HTR-8/SVneo (cell line): ENCODE measurements at regions not wholly inside any gene's neighbourhood (a gene's known extent, or its start where the extent isn't known, plus 50 kb on each side); places are given as distances from the start of the nearest gene placed in this dataset.

Experiments
- DNase-seq: peaks from one replicate; pipeline ENCODE4 v3.0.0; 2011; ENCODE audit warnings: low spot score, mixed read lengths; ENCODE audit not compliant: insufficient read length
- FAIRE-seq: peaks from 2 replicates; lab custom pipeline; 2011; peaks lifted over from hg19 to GRCh38; lab: Jason Lieb, UNC

GRCh38 chr5:67248703-67249589 is 52.3 kb upstream of the CD180 start:
- DNase-seq = no peak
- no peak for FAIRE-seq

GRCh38 chr5:67246546-67247268 is 50.1 kb upstream of the CD180 start:
- no peak for DNase-seq
- FAIRE-seq = no peak
